ENCODE measurements at regions not wholly inside any gene's neighbourhood (a gene's known extent, or its start where the extent isn't known, plus 50 kb on each side); places are given as distances from the start of the nearest gene placed in this dataset.

GRCh38 chr9:16131264-16131663 lies 578.4 kb downstream of the CCDC171 start:
- DNase-seq (ENCODE audit: low read depth in 2 of 2): no peak

GRCh38 chr9:16132513-16132912 lies 579.7 kb downstream of the CCDC171 start:
- no peak for DNase-seq (ENCODE audit: low read depth in 2 of 2)

- no peak for DNase-seq (ENCODE audit: low read depth in 2 of 2)
Measured at GRCh38 chr9:16133032-16133431, 580.2 kb downstream of the CCDC171 start.

- DNase-seq (ENCODE audit: low read depth in 2 of 2): peak in 1 of 2 experiments; percentile 46
Measured at GRCh38 chr9:16133556-16134227, 580.8 kb downstream of the CCDC171 start.

GRCh38 chr9:16134351-16134750 lies 581.5 kb downstream of the CCDC171 start:
- DNase-seq (ENCODE audit: low read depth in 2 of 2): no peak

GRCh38 chr9:16135968-16136367 lies 583.1 kb downstream of the CCDC171 start:
- DNase-seq (ENCODE audit: low read depth in 2 of 2): no peak

- no peak for DNase-seq (ENCODE audit: low read depth in 2 of 2)
Measured at GRCh38 chr9:16136451-16136850, 583.6 kb downstream of the CCDC171 start.

- peak; percentile 54 to 56 for DNase-seq (ENCODE audit: low read depth in 2 of 2)
Measured at GRCh38 chr9:16136961-16137360, 584.1 kb downstream of the CCDC171 start.

- DNase-seq (ENCODE audit: low read depth in 2 of 2): peak; percentile 48 to 51
Measured at GRCh38 chr9:16138561-16139491, 586.0 kb downstream of the CCDC171 start.

- DNase-seq (ENCODE audit: low read depth in 2 of 2): no peak
Measured at GRCh38 chr9:16139774-16140173, 586.9 kb downstream of the CCDC171 start.

GRCh38 chr9:16143310-16143709 lies 590.5 kb downstream of the CCDC171 start:
- DNase-seq (ENCODE audit: low read depth in 2 of 2): no peak

- DNase-seq (ENCODE audit: low read depth in 2 of 2): no peak
Measured at GRCh38 chr9:16143947-16144890, 591.4 kb downstream of the CCDC171 start.

GRCh38 chr9:16145196-16145950 lies 592.5 kb downstream of the CCDC171 start:
- DNase-seq (ENCODE audit: low read depth in 2 of 2): no peak

- DNase-seq (ENCODE audit: low read depth in 2 of 2): no peak
Measured at GRCh38 chr9:16147726-16148125, 594.9 kb downstream of the CCDC171 start.

GRCh38 chr9:16150501-16150900 lies 597.7 kb downstream of the CCDC171 start:
- DNase-seq (ENCODE audit: low read depth in 2 of 2): no peak

GRCh38 chr9:16150938-16151650 lies 598.3 kb downstream of the CCDC171 start:
- no peak for DNase-seq (ENCODE audit: low read depth in 2 of 2)

- DNase-seq (ENCODE audit: low read depth in 2 of 2): no peak
Measured at GRCh38 chr9:16152276-16153101, 599.6 kb downstream of the CCDC171 start.

GRCh38 chr9:16153221-16153620 lies 600.4 kb downstream of the CCDC171 start:
- DNase-seq (ENCODE audit: low read depth in 2 of 2): no peak

- no peak for DNase-seq (ENCODE audit: low read depth in 2 of 2)
Measured at GRCh38 chr9:16153741-16154140, 600.9 kb downstream of the CCDC171 start.
